GM12872 (cell line): ENCODE measurements at regions not wholly inside any gene's neighbourhood (a gene's known extent, or its start where the extent isn't known, plus 50 kb on each side); places are given as distances from the start of the nearest gene placed in this dataset.

Source experiments
- CTCF ChIP-seq: IDR thresholded peaks from 3 replicates; pipeline ENCODE4 v1.5.1; 2011; ENCODE audit warnings: low read depth, mild to moderate bottlenecking, low read length, moderate library complexity; ENCODE audit not compliant: insufficient read depth

GRCh38 chr6:135640048-135640447 is 142.5 kb upstream of the AHI1 start:
- TF ChIP-seq CTCF, result no peak

- no peak for TF ChIP-seq CTCF
These were observed 143.0 kb upstream of the AHI1 start for GRCh38 chr6:135640449-135641111.

DNA sequence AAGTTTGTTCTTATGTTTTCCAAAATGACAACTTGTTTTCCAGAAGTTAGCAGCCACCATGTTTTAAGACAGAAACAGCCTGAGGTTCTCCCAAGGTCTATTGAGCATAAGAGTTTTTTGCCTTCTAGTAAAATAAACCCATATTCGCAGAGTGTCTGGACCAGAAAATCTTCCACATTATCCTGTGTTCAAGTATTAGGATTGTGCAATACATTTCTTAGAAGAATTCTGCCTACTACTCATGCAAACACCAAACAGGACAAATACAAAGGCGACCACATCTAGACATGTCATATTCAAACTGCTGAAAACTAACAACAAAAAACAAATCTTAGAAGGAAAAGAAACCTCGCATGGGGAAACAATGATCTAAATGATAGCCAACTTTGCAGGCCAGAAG is 145.4 kb upstream of the AHI1 start:
- TF ChIP-seq CTCF, result no peak

- TF ChIP-seq CTCF, result no peak
These were observed 146.9 kb upstream of the AHI1 start for GRCh38 chr6:135644394-135644793.

GRCh38 chr6:135647521-135647920 is 150.0 kb upstream of the AHI1 start:
- no peak for TF ChIP-seq CTCF

- TF ChIP-seq CTCF, result no peak
These were observed 154.6 kb upstream of the AHI1 start for GRCh38 chr6:135651964-135652755.

GRCh38 chr6:135655055-135655454 is 157.5 kb upstream of the AHI1 start:
- TF ChIP-seq CTCF, result no peak
